SU-DHL-6 (cell line): ENCODE measurements at regions not wholly inside any gene's neighbourhood (a gene's known extent, or its start where the extent isn't known, plus 50 kb on each side); places are given as distances from the start of the nearest gene placed in this dataset.

ENCODE experiments used
- EZH2phosphoT487 ChIP-seq: fragments of 200-600 bp; sonication (generic), shearing (Covaris generic); conservative IDR thresholded peaks from 2 replicates; pipeline ENCODE4 v1.6.1; 2018; ENCODE audit warnings: mild to moderate bottlenecking, antibody characterized with exemption, low read length, moderate library complexity, mixed read lengths
- TF ChIP-seq, protein P1 (sequence below): fragments of 200-600 bp; sonication (generic); IDR thresholded peaks from one replicate; pipeline ENCODE4 v1.5.1; 2017; ENCODE audit warnings: antibody characterized with exemption, mild to moderate bottlenecking, low read length, moderate library complexity; ENCODE audit not compliant: insufficient read depth, poor library complexity, severe bottlenecking

DNA sequence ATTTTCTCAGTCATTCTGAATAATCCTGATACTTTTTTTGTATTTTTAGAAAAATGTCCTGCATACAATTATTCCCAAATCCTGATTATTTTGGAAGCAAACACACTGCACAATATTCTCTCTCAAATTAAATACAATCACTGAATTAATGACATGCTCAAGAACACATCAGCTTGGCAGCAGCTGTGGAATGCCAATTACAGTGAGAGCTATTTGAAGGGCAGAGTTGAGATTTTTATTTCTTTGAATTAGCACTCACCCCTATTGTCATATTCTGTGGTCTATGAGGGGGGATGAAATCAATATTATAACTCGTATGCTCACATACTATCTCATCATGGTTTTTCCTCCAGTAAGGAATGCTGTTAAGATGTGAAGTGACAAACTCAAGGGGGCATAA lies 312.2 kb downstream of the CNTN3 start:
- TF ChIP-seq, protein P1, sequence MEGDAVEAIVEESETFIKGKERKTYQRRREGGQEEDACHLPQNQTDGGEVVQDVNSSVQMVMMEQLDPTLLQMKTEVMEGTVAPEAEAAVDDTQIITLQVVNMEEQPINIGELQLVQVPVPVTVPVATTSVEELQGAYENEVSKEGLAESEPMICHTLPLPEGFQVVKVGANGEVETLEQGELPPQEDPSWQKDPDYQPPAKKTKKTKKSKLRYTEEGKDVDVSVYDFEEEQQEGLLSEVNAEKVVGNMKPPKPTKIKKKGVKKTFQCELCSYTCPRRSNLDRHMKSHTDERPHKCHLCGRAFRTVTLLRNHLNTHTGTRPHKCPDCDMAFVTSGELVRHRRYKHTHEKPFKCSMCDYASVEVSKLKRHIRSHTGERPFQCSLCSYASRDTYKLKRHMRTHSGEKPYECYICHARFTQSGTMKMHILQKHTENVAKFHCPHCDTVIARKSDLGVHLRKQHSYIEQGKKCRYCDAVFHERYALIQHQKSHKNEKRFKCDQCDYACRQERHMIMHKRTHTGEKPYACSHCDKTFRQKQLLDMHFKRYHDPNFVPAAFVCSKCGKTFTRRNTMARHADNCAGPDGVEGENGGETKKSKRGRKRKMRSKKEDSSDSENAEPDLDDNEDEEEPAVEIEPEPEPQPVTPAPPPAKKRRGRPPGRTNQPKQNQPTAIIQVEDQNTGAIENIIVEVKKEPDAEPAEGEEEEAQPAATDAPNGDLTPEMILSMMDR: no peak
- TF ChIP-seq EZH2phosphoT487: no peak
